GM18511 (cell line): ENCODE measurements at regions not wholly inside any gene's neighbourhood (a gene's known extent, or its start where the extent isn't known, plus 50 kb on each side); places are given as distances from the start of the nearest gene placed in this dataset.

ENCODE experiments used
- ATAC-seq: cut with Tn5 transposase; IDR thresholded peaks from one replicate; pipeline ENCODE4 v1.9.1; 2021; ENCODE audit warnings: mild to moderate bottlenecking, moderate library complexity; ENCODE audit not compliant: unreplicated experiment

DNA sequence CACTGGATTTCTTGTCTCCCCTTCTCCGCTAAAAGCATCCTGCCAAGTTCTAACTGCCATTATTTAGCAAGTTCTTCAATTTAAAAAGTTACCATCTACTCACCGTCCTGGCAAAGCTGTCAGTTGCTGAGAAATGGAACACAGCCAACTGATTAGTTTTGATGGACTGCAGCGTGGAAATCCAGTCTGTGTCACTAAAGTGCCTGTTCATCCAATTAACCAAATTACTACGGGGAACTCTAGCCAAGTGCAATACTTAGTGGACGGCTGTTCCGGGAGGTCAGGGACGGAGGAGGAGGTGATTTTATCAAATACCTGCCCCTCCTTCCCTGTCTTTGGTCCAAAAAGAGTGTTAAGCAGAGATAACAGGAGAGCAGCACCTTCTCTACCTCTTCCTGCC lies 260.7 kb downstream of the MAF start:
- ATAC-seq = no peak

DNA sequence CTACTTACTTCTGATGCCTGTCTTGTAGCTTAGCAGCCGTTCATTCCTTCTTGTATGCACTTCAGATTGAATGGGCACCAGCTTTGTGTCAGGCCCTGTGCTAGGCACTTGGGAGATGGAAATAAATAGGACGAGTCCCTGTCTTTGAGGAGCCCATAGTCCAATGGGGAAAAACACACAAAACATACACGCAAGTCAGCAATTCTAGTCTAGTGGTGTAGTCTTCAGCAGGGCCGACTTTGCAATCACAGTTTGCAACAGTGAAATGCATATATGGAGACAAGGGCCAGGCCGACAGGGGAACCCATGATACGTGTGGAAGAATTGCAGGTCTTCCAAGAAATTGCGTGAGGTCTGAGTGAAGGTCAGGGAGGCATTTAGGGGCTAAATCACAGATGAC lies 262.6 kb downstream of the MAF start:
- ATAC-seq = no peak

DNA sequence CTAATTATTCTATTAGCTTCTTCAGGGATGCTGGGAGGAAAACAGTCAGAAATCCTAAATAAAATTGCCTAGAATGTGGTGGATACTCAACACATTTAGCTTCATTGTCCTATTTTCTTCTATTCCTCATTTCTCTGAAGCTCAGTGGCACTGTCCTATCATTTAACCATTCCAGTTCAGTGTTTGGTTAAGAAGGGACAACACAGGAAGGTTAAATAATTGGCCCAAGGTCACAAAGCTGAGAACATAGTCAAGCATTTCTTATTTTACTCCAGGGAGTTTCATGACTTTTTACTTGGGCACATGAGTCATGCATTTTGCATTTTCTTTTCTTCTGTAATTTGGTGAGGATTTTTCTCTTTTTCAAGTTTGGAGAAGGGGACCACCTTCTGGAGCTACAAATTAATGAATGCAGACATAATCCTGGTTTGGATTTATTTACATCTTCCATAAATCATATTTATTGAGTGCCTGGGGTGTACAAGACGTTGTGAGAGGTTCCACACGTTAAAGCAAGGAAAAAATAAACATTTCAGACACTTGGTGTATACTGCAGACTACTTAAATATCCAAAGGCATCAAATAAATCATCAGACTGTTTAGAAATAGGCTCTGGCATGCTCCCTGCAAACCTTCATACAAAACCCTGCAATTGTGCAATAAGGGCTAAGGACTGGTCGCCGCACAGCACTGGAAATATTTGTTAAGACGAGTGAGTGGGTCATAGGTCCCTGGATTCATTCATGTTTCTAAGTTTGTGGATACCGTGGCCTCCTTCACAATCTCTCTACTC lies 263.9 kb downstream of the MAF start:
- ATAC-seq = no peak

DNA sequence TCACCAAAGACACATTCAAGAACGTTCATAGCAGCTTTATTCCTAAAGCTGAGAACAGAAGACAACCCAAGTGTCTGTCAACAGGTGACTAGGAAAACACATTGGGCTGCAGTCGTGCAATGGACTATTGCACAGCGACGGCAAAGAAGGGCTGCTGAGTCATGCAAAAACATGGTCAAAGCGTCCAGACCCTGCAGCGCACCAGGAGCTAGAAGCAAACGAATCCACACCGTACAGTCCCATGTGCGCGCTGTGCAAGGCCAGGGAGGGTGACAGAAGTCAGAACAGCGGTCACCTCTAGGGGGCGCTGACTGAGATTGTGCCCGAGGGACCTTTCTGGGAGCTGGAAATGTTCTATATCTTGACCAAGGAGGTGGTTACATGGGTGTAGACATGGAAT lies 266.4 kb downstream of the MAF start:
- ATAC-seq = no peak

DNA sequence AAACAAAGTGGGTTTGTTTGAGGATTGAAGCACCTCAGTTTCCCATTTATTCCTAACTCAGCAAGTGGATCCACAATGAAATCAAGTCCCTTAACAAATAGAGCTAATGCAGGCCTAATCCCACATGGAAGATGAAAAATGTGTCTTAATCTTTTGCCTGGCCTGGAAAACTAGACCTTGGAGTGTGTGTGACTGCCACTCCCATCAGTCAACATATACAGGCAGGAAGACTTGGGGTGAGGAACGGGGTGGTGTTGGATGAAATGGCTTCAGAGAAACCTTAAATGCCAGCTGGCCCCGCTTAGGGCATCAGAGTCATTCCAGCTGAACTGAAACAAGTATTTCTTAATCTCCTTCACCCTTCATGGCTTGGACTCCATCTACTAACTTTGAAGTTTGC lies 269.5 kb downstream of the MAF start:
- no peak for ATAC-seq

DNA sequence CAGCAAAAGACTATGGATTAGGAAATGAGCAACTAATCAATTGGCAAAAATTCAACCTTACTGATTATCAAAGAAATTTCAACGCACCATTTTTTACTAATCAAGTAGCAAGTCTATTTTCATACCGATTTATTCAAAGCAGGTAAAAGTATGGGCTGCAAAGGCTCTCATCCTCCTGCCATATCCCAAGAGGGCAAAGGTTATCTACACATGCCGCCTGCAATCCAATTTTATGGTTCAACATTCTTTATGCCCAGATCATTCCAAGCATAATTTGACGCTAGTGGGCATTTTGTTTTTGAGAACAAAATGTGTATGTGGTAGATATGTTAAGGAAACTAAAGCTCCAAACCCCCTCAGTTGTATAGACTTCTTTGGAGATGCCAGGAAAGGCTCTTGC lies 270.6 kb downstream of the MAF start:
- ATAC-seq = no peak

DNA sequence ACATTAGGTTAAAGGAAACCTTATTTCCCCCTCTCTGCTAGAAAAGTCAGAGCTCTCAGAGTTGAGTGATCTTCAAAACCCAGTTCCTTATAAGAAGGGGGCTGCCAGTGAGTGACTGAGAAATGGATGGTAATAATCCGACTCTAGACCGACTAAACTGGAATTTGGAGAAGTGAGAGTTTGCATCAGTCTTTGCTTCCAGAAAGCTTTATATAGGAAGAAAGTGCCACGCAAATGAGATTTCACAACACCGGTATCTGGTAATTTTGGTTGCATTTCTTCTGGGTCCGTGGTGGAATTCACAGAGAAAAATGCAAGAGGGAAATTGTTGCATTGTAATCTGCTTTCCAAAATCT lies 271.4 kb downstream of the MAF start:
- ATAC-seq = no peak

DNA sequence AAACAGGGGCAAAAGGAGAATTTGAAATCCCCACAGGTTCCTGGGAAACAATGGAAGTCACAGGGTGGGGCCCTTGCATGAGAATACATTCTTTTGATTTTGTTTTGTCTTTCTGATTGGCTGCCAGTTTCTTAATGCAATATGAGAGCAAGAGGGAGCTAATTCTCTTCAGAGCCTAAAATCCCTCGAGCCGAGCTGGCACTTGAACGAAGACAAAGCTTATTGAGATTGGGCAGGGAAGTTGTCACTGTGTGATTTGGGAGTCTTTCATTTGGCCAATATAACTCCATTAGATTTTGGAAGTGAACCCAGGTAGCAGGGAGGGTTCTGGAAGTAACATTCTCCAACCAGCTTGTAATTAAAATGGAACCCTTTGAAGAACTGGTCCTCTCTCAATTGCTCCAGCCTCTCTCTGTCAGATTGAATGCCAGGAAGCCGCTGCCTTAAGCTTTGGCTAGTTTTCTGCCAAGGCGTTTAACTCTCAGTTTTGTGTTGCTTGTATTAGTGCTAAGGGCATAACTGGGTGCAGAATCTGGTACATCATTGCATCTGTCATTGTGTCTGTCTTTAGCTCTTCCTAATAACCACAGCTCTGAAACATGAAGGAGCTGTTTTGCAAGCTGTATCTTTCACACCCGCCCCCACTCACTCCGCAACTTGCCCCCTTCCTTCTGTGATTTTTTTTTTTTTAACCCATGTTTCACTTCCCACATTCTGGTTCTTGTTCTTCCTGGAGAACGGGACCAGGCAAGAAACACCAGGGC lies 272.0 kb downstream of the MAF start:
- no peak for ATAC-seq

DNA sequence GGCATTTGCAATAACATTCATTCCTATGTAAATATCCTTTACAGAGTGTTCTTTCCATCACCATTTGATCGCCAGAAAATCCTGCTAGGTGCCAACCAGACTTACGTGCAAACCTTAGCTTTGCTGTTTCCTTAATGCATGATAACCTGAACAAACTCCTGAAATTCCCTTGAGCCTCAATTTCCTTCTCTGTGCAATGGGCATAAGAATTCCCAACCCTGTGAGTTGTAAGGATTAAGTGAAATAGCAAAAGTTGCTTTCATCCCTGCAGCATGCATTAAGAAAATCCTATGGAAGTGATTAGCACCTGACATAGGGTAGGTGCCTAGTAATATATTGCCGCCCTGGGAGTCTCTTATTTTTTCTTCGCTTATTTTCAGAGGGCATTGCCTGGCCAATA lies 272.7 kb downstream of the MAF start:
- no peak for ATAC-seq

DNA sequence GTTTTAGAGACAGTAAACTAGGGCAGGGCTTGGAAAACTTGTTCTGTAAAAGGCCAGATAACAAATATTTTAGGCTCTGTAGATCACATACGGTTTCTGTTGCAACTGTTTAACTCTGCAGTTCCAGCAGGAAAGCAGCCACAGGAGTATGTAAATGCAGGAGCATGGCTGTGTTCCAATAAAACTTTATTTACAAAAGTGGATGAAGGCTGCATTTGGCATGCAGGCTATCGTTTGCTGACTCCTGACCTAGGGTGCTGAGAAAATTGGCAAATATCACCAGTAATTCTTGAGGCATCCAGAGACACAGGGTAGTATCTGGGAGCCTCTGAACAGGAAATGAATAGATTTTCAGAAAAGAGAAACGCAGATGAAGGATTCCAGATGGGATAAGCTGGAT lies 274.0 kb downstream of the MAF start:
- ATAC-seq = no peak

DNA sequence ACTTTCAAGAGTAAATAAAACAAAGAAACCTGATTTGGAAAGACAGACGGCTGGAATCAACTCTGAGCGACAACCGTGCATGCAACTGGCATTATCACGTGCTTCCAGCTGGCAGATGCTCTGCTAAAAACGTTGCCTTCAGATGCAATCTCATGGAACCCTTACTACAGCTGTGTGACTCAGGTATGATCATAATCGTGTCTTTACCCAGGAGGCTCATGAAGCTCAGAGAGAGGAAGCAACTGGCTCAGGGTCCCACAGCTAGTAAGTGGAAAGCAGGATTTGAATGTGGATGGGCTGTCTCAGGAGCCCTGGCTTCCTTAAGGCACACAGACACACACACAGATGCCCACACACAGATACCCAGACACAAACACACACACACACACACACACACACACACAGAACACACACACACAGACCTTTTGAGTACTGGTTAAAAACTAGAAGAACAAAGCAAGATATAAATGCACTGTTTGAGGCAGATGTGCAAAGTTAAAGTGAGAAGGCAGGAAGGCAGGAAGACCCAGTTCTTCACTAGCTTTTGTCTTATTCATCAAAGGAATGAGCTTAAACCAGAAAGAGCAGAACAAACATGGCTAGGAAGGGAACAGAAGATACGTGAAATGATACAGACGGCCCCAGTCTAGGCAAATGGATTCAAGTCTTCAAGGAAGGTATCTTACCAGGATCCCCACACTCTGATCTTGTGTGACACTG lies 275.2 kb downstream of the MAF start:
- no peak for ATAC-seq

DNA sequence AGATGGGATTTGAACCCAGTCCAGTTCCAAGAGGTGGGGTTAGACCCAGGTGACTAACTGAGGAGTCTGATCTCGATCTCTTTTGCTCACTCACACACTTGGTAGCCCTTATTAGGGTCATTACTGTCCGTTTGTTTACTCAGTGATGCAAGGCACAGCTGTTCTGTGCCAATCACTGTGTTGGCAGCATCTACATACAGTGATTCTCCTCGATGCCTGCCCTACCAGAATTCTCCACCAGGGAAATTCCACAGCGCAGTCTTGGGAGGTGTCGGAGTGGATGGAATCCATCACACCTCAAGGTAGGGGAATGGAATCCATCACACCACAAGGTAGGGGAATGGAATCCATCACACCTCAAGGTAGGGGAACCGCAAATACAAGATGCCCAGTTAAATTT lies 279.6 kb downstream of the MAF start:
- no peak for ATAC-seq

DNA sequence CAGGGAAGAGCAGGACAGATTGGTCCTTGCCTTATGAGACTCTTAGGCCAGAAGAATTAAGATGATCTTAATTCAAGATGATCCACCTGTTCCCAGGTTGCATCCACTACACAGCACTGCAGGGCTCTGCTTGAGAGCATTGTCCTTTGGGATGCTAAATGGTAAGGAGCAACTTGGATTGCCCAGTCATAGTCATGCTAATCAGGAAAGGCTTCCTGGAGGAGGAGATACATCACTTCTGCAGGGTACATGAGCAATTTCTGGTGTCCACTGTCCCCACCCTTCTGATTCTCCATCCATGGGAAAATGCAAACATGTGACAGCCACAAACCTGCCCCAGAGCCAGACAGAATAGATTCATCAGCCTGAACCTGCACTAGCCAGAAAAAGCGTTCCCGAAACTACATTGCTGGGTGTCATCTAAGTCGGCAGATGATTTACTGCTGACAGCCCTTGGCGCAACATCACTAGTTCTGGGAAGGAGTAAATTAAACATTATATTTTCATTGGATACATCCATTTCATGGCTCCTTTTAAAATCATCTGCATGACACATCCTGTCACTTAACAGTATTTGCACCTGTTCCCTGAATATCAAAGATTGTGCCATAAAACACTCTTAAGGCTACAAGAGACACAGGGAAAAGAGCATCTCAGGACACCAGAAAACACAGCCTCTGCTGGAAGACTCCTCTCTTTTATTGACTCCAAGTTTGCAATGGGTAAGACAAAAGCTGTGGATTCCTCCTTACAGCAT lies 282.2 kb downstream of the MAF start:
- ATAC-seq = no peak

DNA sequence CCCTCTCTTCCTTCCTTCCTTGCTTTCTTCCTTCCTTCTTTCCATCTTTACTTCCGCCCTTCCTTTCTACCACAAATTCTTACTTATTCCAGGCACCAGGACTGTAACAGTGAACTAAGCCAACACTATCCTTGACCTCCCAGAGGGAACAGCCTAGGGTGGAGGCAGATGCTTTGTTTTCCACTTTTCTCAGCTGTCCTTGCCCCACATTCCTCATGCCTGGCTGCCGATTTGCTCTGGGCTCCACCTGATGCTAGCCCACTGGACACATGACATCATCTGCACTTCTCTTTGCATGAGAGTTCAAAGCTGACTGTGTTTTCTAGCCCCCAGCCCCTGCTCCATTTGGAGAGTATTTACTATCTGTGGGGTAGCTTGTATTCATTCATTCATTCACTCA lies 283.0 kb downstream of the MAF start:
- no peak for ATAC-seq

DNA sequence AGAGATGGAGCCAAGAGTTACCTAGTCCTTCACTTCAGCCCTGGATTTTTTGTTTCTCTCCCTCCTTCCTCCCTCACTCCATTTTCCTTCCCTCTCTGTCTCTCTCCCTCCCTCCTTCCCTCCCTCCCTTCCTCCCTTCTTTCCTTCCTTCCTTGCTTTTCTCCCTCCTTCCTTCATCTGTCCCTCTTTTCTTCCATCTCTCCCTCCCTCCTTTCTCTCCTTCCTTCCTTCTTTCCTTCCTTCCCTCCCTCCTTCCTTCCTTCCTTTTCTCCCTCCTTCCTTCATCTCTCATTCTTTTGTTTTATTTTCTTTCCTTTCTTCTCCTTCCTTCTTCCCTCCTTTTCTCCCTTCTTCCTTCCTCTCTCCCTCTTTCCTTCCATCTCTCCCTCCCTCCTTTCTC lies 283.5 kb downstream of the MAF start:
- ATAC-seq = no peak

DNA sequence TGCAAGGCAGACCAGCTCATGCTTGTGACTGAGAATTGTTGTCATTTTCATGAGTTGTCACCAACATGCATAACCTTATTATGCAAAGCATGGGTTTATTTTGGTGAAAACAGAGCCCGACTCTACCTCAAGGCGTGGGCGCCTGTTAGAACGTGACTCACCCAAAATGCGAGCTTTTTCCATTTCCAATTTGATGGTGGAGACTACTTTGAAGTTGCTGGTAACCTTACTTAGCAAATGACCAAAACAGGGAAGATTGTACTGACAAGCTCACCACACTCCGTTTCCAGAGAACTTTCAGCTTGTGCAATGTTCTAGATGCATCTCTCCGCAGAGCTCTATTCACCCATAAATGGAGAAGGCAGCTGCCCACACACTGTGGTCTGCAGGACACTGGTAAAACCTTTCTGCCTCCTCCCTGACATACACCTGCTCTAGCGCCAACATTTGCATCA lies 284.5 kb downstream of the MAF start:
- ATAC-seq = peak; percentile 90

DNA sequence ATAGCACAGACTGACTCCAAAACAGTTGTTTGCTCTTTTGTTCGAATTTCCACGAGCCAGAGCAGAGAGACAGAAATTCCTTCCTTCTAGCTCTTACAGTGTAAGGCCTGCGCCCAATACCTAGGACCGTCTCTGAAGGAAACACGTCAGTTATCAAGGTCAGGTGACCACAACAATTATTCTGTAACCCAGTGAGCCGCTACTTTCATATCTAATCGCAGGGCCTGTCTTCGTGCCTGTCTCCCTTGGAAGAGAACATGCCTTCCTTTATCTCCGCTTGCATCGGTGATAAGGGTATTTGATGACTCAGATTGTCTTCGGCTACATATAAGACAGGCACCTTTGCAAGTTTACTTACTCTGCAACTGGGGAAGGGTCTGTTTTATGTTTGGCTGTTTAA lies 288.0 kb downstream of the MAF start:
- ATAC-seq = no peak

DNA sequence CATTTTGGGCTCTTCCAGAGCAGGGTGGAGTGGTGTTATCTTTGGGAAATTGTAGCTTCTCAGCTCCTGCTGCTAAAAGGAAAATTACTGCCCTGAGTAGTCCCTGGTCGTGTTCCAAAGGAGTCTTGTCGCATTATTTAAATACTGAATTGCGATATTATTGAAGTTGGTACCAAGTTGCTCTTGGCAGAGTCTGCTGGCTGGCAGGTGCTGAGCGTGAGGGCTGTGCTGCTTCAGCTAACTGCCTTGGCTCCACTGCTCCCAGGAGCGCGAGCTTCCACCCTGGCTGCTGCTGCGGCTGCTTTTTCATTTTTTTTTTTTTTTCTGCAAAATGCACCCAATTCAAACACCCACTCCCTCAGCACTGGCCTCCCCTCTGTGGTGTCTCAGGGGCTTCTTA lies 289.8 kb downstream of the MAF start:
- ATAC-seq = no peak

DNA sequence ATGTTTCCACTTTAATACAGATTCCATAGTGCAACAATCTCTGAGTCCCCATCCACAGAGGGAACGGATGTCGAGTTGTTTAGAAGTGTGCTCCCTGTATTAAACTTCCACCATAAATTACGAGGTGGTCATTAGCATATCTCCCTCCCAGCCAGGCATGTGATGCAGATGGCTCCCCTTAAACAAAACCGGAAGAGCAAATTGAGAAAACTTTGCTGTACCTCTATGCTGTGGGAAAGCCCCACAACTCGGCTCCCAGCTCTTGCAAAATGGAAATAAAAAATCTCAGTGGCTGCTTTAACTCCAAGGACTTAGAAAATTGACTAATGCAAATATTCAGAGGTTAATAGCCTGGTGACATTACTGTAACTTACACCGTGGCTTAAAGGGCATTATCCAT lies 290.9 kb downstream of the MAF start:
- no peak for ATAC-seq

DNA sequence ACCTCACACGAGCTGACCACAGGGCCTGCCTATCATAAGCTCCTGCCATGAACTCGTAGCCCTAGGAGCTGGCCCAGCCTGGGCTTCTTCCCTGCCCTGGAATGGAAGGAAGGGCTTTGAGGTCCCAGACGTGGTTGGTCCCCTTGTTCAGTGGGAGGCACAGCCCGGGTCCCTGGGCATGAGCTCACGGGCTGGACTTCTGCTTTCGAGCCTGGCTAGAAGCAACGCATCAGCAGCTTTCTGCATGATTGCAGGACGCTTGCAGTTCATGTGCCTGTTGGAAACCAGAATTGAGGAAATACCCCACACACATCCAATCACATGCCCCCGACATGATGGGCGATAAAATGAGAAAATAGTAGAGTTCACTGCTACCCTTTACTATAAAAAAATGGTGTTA lies 293.3 kb downstream of the MAF start:
- ATAC-seq = no peak

DNA sequence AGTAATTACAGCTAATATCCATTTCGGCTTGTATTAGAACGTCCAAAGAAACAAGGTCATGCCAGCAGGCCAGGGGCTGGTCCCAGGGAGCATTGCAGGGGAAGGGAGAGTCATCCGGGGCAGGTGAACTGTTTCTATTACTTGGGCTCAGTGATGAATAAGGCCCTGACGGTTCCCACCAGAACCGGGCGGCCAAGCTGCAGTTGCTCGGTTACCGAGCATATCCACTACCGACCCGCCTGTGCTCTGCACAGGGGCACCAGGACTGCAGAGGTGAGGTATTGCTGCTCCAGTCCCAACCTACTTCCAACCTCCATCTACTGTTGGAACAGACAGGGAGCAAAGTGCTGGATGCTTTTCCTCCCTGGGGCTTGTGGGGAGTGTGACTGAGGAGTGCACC lies 295.5 kb downstream of the MAF start:
- no peak for ATAC-seq
